SK-N-MC (cell line): ENCODE measurements at regions not wholly inside any gene's neighbourhood (a gene's known extent, or its start where the extent isn't known, plus 50 kb on each side); places are given as distances from the start of the nearest gene placed in this dataset.

Experiments
- EZH2 ChIP-seq: fragments of 200-600 bp; sonication (generic); IDR thresholded peaks from one replicate; pipeline ENCODE4 v1.6.1; 2017; ENCODE audit warnings: antibody characterized with exemption
- POLR2AphosphoS5 ChIP-seq: IDR thresholded peaks from 2 replicates; pipeline ENCODE4 v1.6.1; 2012; ENCODE audit warnings: mild to moderate bottlenecking, low read depth, low read length, borderline replicate concordance

GRCh38 chr19:28627669-28628068 lies 585.3 kb downstream of the UQCRFS1 start:
- TF ChIP-seq EZH2 (no peak), POLR2AphosphoS5 (no peak)
